SU-DHL-6 (cell line): ENCODE measurements at regions not wholly inside any gene's neighbourhood (a gene's known extent, or its start where the extent isn't known, plus 50 kb on each side); places are given as distances from the start of the nearest gene placed in this dataset.

Experiments
- CTCF ChIP-seq: fragments of 200-600 bp; sonication (generic); IDR thresholded peaks from one replicate; pipeline ENCODE4 v1.5.1; 2017; ENCODE audit warnings: antibody characterized with exemption, mild to moderate bottlenecking, low read length, moderate library complexity; ENCODE audit not compliant: insufficient read depth, poor library complexity, severe bottlenecking
- EZH2phosphoT487 ChIP-seq: fragments of 200-600 bp; sonication (generic), shearing (Covaris generic); conservative IDR thresholded peaks from 2 replicates; pipeline ENCODE4 v1.6.1; 2018; ENCODE audit warnings: mild to moderate bottlenecking, antibody characterized with exemption, low read length, moderate library complexity, mixed read lengths

DNA sequence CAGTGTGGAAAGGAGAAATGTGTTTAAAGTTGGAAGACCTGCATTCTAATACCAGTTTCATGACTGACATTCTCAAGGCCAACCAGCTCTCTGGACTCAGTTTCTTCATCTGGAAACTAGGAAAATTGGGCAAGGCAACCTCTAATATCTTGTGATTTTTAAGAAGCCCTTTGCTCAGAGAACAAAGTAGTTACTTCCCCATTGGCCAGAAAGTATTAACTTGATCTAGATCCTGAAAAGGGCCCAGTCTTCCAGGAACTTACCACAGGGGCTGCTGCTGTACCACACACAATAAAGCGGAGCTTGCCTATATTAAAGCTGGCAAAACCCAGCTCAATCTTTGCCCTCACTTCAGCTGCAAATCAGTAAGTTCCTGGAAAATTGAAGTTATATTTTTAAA is 155.6 kb upstream of the ADO start:
- TF ChIP-seq CTCF (no peak), EZH2phosphoT487 (no peak)
